Sigmoid colon (tissue), 6 donors: ENCODE measurements at regions not wholly inside any gene's neighbourhood (a gene's known extent, or its start where the extent isn't known, plus 50 kb on each side); places are given as distances from the start of the nearest gene placed in this dataset.

ENCODE experiments used
- DNase-seq: peaks from one replicate; pipeline ENCODE4 v3.0.0-alpha.2; 2019
- H3K27ac ChIP-seq, 4 donors: fragments of 200-600 bp; sonication (generic); one replicate each; pipeline ENCODE4 v1.5.1; 2016 to 2019; ENCODE audit warnings: mild to moderate bottlenecking in 1 of 4
- H3K27me3 ChIP-seq, 3 donors: fragments of 200-600 bp; sonication (generic); one replicate each; pipeline ENCODE4 v1.5.1; 2019; ENCODE audit warnings: mild to moderate bottlenecking in 1 of 3
- H3K36me3 ChIP-seq, 4 donors: fragments of 200-600 bp; sonication (generic); one replicate each; pipeline ENCODE4 v1.5.1; 2016 to 2019
- H3K4me1 ChIP-seq, 4 donors: fragments of 200-600 bp; sonication (generic); one replicate each; pipeline ENCODE4 v1.5.1; 2017 to 2019
- H3K4me3 ChIP-seq, 4 donors: fragments of 200-600 bp; sonication (generic); one replicate each; pipeline ENCODE4 v1.5.1; 2017 to 2019; ENCODE audit warnings: mild to moderate bottlenecking in 2 of 4, moderate library complexity in 1 of 4
- H3K9me3 ChIP-seq, 4 donors: fragments of 200-600 bp in 3 of 4; sonication (generic) in 3 of 4; one replicate each; pipeline versions ENCODE4 v1.5.1 to v1.6.1; 2013 to 2019
- EP300 ChIP-seq, 4 donors: sonication (generic); formaldehyde crosslinking; IDR thresholded peaks; one replicate each; pipeline ENCODE4 v1.6.1; 2017; ENCODE audit warnings: antibody characterized with exemption in 4 of 4
- POLR2A ChIP-seq, 2 donors: fragments of 450-650 bp; IDR thresholded peaks; one replicate each; pipeline ENCODE4 v1.6.1; 2016; ENCODE audit warnings: antibody characterized with exemption in 2 of 2, mild to moderate bottlenecking in 2 of 2, moderate library complexity in 2 of 2
- POLR2AphosphoS5 ChIP-seq, 4 donors: sonication (generic); formaldehyde crosslinking; IDR thresholded peaks; one replicate each; pipeline ENCODE4 v1.6.1; 2017; ENCODE audit warnings: antibody characterized with exemption in 4 of 4
- WGBS, 2 donors: extraction: QIAGEN DNeasy Blood & Tissue Kit; methylation state at CpG; one replicate each; pipeline ENCODE4 v1.1.7; 2013; 5-methylcytosine and 5-hydroxymethylcytosine counted together
- intact Hi-C: fragments of 100-400 bp; cut with DNase I; formaldehyde crosslinking; loops from one replicate; pipeline ENCODE4 v1.15.1; 2023
- TF ChIP-seq, protein P1 (sequence below), 4 experiments: fragments of 450-650 bp in 3 of 4; fragments of 200-600 bp in 1 of 4; IDR thresholded peaks; one replicate each; pipeline ENCODE4 v1.5.1; 2016 to 2019; ENCODE audit warnings: antibody characterized with exemption in 4 of 4, mild to moderate bottlenecking in 3 of 4, moderate library complexity in 2 of 4
- donor health status: healthy with polysubstance abuse.
- donor health status: healthy.

DNA sequence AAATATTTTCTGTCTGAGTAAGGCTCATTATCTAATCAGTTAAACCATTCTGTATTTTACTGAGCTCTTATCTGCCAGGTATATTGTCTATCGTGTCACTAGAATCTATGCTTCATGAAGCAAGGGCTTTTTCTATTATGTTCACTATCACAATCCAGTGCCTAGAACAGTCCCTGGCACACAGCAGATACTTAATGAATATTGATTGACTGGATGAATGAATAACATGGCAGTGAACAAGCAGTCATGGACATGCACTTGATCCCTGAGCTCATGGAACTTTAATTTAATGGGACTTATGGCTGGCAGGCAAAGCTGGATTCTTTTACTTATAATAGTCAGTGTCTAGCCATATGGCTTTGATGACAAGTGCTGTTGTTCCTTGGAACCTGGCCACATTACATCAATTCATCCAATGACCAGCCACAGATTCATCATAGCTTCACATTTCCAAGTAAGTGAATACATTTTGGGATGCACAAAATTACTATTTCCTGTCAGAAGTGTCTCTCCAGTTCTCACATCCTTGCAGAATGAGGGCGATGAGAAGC is 214.8 kb downstream of the COG6 start:
- H3K4me1 ChIP-seq: peaks cover 0 to 19% (median 12%) of the 10 kb centered on the region in 4 donors
- H3K9me3 ChIP-seq: no peaks in the 10 kb centered on the region
- TF ChIP-seq POLR2AphosphoS5 (IDR thresholded peaks at IDR 0.05) (no peak), EP300 (IDR thresholded peaks at IDR 0.05) (no peak), POLR2A (IDR thresholded peaks at IDR 0.05) (no peak)
- TF ChIP-seq, protein P1, sequence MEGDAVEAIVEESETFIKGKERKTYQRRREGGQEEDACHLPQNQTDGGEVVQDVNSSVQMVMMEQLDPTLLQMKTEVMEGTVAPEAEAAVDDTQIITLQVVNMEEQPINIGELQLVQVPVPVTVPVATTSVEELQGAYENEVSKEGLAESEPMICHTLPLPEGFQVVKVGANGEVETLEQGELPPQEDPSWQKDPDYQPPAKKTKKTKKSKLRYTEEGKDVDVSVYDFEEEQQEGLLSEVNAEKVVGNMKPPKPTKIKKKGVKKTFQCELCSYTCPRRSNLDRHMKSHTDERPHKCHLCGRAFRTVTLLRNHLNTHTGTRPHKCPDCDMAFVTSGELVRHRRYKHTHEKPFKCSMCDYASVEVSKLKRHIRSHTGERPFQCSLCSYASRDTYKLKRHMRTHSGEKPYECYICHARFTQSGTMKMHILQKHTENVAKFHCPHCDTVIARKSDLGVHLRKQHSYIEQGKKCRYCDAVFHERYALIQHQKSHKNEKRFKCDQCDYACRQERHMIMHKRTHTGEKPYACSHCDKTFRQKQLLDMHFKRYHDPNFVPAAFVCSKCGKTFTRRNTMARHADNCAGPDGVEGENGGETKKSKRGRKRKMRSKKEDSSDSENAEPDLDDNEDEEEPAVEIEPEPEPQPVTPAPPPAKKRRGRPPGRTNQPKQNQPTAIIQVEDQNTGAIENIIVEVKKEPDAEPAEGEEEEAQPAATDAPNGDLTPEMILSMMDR (IDR thresholded peaks at IDR 0.05): no peak
- H3K27me3 ChIP-seq: peaks cover 0 to 7% (median 0%) of the 10 kb centered on the region in 3 donors
- H3K36me3 ChIP-seq: no peaks in the 10 kb centered on the region
- intact Hi-C loops: no loop called here
- H3K4me3 ChIP-seq: no peak overlapping the region
- DNase-seq: no peak
- no peak overlapping the region for H3K27ac ChIP-seq
- 58 to 79% methylated on average over 2 of the region's 2 CpGs for WGBS, 2 donors

DNA sequence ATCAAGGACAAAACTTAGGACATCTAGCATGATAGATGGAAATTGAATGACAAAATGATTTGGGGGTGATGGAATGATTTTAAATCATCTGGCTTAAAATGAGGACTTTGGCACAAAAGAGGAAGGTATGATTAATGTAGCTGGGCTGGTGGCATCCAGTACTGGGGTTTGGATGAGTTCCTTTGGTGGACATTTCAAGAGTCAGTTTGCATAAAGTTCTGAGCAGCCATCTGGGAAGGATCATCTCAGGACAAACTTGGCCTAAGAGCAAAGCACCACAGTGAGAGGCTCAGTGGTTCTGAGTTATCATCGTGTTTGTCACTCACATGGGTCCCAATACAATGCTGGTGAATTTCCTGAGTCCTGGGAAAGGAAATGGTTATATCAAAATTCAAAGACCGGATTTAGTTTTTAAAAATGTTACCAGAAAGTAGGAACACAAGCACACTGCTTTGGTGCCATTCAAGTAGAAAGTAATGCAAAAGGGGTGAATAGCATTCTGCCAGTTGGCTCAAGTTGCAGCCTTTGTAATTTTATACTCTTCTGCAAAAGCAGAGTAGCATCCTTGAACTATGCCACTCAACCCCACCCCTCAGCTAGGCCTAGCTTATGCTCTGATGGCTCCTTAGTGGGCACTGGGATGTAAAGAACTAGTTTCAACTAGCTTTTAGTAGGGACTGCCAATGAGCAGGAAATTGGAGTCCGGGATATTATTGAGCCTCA is 219.0 kb downstream of the COG6 start:
- intact Hi-C loops: no loop called here
- Histone ChIP-seq H3K27ac (no peak overlapping the region), H3K36me3 (no peaks in the 10 kb centered on the region), H3K27me3 (peaks cover 0 to 8% (median 0%) of the 10 kb centered on the region in 3 donors), H3K4me1 (peaks cover 0 to 35% (median 32%) of the 10 kb centered on the region in 4 donors), H3K4me3 (no peak overlapping the region), H3K9me3 (no peaks in the 10 kb centered on the region)
- WGBS, 2 donors: 84% methylated on average over 3 of the region's 3 CpGs
- TF ChIP-seq POLR2A (IDR thresholded peaks at IDR 0.05) (no peak), POLR2AphosphoS5 (IDR thresholded peaks at IDR 0.05) (peak in 3 of 4 donors; percentile 16 to 72 (median 71))
- no peak for DNase-seq

DNA sequence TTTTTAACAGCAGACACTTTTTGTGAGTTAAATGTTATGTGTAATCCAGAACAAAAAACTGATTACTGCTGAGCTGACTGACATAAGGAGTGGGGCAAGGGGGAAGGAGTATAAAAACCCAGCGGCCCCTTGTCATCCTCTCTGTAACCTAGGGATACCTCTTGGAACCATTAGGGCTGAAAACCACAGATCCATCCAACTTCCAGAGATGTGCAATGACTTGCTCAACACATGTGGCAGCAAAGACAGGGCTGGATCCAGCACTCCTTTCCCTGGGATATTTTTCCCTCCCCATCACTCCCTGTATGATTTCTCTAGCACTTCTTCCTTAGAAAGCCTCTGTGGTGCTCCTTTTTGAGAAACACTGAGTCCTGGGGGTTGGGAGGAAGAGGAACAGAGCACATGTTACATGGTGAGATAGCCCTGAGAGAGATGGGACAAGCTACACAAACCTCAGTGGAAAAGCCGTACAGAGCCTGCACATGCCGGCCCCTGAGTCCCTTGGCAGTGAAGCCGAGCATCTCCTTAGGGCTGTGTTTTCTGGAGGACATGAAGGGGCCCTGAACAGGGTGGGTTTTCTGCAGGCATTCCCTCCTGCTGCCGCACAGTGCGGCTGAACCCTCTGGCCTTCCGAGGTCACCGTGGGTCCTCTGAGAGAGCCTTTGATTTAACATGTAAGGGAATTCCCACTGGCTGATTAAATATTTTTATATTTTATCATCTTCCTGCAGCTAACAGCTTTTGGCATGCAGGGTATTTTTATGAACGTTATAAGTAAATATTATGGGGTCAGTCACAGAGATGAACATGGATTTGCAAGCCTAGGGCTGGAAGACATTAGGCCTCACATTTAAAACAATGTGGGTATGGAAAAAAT is 219.9 kb downstream of the COG6 start:
- no peak for TF ChIP-seq POLR2AphosphoS5 (IDR thresholded peaks at IDR 0.05)
- TF ChIP-seq, protein P1 (IDR thresholded peaks at IDR 0.05): no peak
- no peak for TF ChIP-seq POLR2A (IDR thresholded peaks at IDR 0.05)
- TF ChIP-seq EP300 (IDR thresholded peaks at IDR 0.05): no peak
- peak overlapping the region in 2 of 4 donors; percentile 11 to 44 for H3K27ac ChIP-seq
- no peak for DNase-seq
- no peaks in the 10 kb centered on the region for H3K9me3 ChIP-seq
- peaks cover 0 to 35% (median 32%) of the 10 kb centered on the region in 4 donors for H3K4me1 ChIP-seq
- H3K36me3 ChIP-seq: no peaks in the 10 kb centered on the region
- peaks cover 0 to 9% (median 0%) of the 10 kb centered on the region in 3 donors for H3K27me3 ChIP-seq
- WGBS, 2 donors: 79 to 81% methylated on average over 9 of the region's 9 CpGs
- intact Hi-C loops: no loop called here
- H3K4me3 ChIP-seq: no peak overlapping the region

DNA sequence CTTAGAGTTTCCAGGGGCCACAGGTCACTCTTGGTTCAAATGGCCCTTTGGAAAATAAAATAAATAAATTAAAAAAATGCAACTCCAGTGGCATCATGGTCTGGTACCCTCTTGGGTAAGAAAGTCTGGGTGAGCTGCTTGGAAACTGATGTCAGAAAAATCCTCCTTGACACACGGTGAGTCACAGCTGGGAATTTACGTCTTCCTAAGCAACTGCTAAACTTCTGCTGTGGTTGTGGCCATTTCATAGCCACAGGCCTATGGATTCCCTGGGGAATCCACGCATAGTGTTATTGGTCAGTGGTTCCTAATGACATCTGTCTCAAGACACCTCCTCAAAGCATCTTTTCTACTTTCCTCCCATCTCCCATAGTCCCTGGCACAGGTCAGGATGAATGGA is 220.8 kb downstream of the COG6 start:
- TF ChIP-seq, protein P1 (IDR thresholded peaks at IDR 0.05): no peak
- no peak for TF ChIP-seq POLR2AphosphoS5 (IDR thresholded peaks at IDR 0.05)
- no peak for TF ChIP-seq EP300 (IDR thresholded peaks at IDR 0.05)
- peaks cover 0 to 35% (median 32%) of the 10 kb centered on the region in 4 donors for H3K4me1 ChIP-seq
- intact Hi-C loops: no loop called here
- WGBS, 2 donors: 79 to 85% methylated on average over 3 of the region's 3 CpGs
- no peak for DNase-seq
- no peak overlapping the region for H3K4me3 ChIP-seq
- H3K9me3 ChIP-seq: no peaks in the 10 kb centered on the region
- H3K36me3 ChIP-seq: no peaks in the 10 kb centered on the region
- no peak overlapping the region for H3K27ac ChIP-seq
- peaks cover 0 to 10% (median 0%) of the 10 kb centered on the region in 3 donors for H3K27me3 ChIP-seq

DNA sequence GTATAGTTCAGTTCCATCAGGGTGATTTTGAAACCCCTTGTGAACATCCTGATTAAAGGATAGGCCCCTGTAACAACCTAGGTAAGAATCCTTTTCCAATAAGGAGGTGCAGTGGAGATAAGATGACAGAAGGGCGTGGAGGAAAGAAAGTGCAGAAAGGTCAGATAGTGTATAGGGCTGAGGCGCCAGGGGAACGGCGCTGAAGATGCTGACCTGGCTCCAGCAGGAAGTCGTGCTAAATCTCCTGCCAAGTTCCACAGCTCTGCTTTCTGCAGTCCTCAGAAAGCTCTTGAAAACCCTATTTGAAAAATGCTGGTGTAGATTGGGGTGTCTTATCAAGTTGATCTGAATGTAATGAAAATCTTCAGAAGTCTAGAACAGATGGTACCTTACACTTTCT is 221.7 kb downstream of the COG6 start:
- 64 to 69% methylated on average over 5 of the region's 5 CpGs for WGBS, 2 donors
- intact Hi-C loops: no loop called here
- no peak overlapping the region for H3K27ac ChIP-seq

More for the DNA sequence above, 221.7 kb downstream of the COG6 start:
- H3K4me3 ChIP-seq: no peak overlapping the region
- H3K36me3 ChIP-seq: no peaks in the 10 kb centered on the region
- peaks cover 0 to 19% (median 0%) of the 10 kb centered on the region in 3 donors for H3K27me3 ChIP-seq
- H3K4me1 ChIP-seq: peaks cover 0 to 35% (median 32%) of the 10 kb centered on the region in 4 donors
- DNase-seq: no peak
- no peaks in the 10 kb centered on the region for H3K9me3 ChIP-seq
- TF ChIP-seq POLR2AphosphoS5 (IDR thresholded peaks at IDR 0.05) (no peak), EP300 (IDR thresholded peaks at IDR 0.05) (no peak), POLR2A (IDR thresholded peaks at IDR 0.05) (no peak)
- TF ChIP-seq, protein P1 (IDR thresholded peaks at IDR 0.05): no peak
